CD14-positive monocyte (primary cell): ENCODE measurements at regions not wholly inside any gene's neighbourhood (a gene's known extent, or its start where the extent isn't known, plus 50 kb on each side); places are given as distances from the start of the nearest gene placed in this dataset.

Experiments used
- DNase-seq, 3 donors: peaks; one replicate each; pipeline ENCODE4 v3.0.0-alpha.2; 2011 to 2022
- H2AFZ ChIP-seq: 2 replicates; pipeline ENCODE4 v1.6.0; 2012; ENCODE audit warnings: mild to moderate bottlenecking, low read depth, low read length, inconsistent platforms; ENCODE audit not compliant: insufficient read depth, poor library complexity, severe bottlenecking
- H3K27ac ChIP-seq, 2 donors: 1 replicate in 1 of 2; 2 replicates in 1 of 2; pipeline ENCODE4 v1.5.1; 2012 to 2013; ENCODE audit warnings: low read length in 2 of 2, control low read depth in 1 of 2, inconsistent platforms in 1 of 2, low read depth in 1 of 2, mild to moderate bottlenecking in 1 of 2
- H3K27me3 ChIP-seq, 2 donors: one replicate each; pipeline versions ENCODE4 v1.6.0 to v1.6.1; 2011 to 2013; ENCODE audit warnings: low read length in 2 of 2; ENCODE audit not compliant: control insufficient read depth in 2 of 2, insufficient read depth in 2 of 2
- H3K36me3 ChIP-seq, 2 donors: replicated peaks in 1 of 2; 1 replicate in 1 of 2; 2 replicates in 1 of 2; pipeline versions ENCODE4 v1.5.1 to v1.6.1; 2012 to 2013; ENCODE audit warnings: low read length in 2 of 2, control low read depth in 1 of 2, inconsistent platforms in 1 of 2, mild to moderate bottlenecking in 1 of 2; ENCODE audit not compliant: insufficient read depth in 2 of 2, control insufficient read depth in 1 of 2
- H3K4me1 ChIP-seq, 2 donors: 1 replicate in 1 of 2; 2 replicates in 1 of 2; pipeline versions ENCODE4 v1.5.1 to v1.6.1; 2012 to 2013; ENCODE audit warnings: low read length in 2 of 2, control low read depth in 1 of 2, inconsistent platforms in 1 of 2, mild to moderate bottlenecking in 1 of 2, moderate library complexity in 1 of 2; ENCODE audit not compliant: insufficient read depth in 2 of 2, control insufficient read depth in 1 of 2
- H3K4me2 ChIP-seq: replicated peaks from 2 replicates; pipeline ENCODE3; 2012; ENCODE audit warnings: low read length, moderate library complexity, mild to moderate bottlenecking; ENCODE audit not compliant: poor library complexity, severe bottlenecking; ENCODE audit errors: extremely low read depth
- H3K4me3 ChIP-seq, 3 experiments: fragments of 200-600 bp in 1 of 3; sonication (generic) in 1 of 3; replicated peaks in 1 of 3; 1 replicate in 2 of 3; 2 replicates in 1 of 3; pipeline ENCODE4 v1.5.1; 2011 to 2013; ENCODE audit warnings: low read length in 3 of 3, mild to moderate bottlenecking in 3 of 3, control low read depth in 2 of 3, low read depth in 2 of 3, inconsistent platforms in 1 of 3, moderate library complexity in 1 of 3
- H3K79me2 ChIP-seq: 2 replicates; pipeline ENCODE4 v1.6.0; 2012; ENCODE audit warnings: mild to moderate bottlenecking, control low read depth, inconsistent platforms, low read length, moderate library complexity; ENCODE audit not compliant: insufficient read depth
- H3K9ac ChIP-seq: 2 replicates; pipeline ENCODE4 v1.6.0; 2017; ENCODE audit warnings: low read length, mild to moderate bottlenecking; ENCODE audit not compliant: insufficient read depth, poor library complexity, severe bottlenecking
- H3K9me3 ChIP-seq, 2 donors: replicated peaks in 1 of 2; 1 replicate in 1 of 2; 2 replicates in 1 of 2; pipeline versions ENCODE4 v1.5.1 to v1.6.1; 2012 to 2013; ENCODE audit warnings: low read length in 2 of 2, control low read depth in 1 of 2; ENCODE audit not compliant: control insufficient read depth in 1 of 2, insufficient read depth in 1 of 2
- H4K20me1 ChIP-seq: 2 replicates; pipeline ENCODE4 v1.6.0; 2012; ENCODE audit warnings: mild to moderate bottlenecking, low read length, control low read depth, moderate library complexity; ENCODE audit not compliant: insufficient read depth
- H3K27ac Mint-ChIP-seq, 7 donors: one replicate each; pipeline ENCODE4 v1.8.0; 2020; ENCODE audit warnings: mild to moderate bottlenecking in 7 of 7, mixed read lengths in 7 of 7, moderate library complexity in 6 of 7, inconsistent platforms in 2 of 7
- H3K27me3 Mint-ChIP-seq, 3 donors: one replicate each; pipeline ENCODE4 v1.8.0; 2021 to 2022; ENCODE audit warnings: low read depth in 3 of 3, mild to moderate bottlenecking in 3 of 3, mixed read lengths in 3 of 3, moderate library complexity in 3 of 3, inconsistent platforms in 1 of 3
- H3K36me3 Mint-ChIP-seq, 2 donors: one replicate each; pipeline ENCODE4 v1.8.0; 2020; ENCODE audit warnings: mixed read lengths in 2 of 2, inconsistent platforms in 1 of 2, mild to moderate bottlenecking in 1 of 2
- H3K4me1 Mint-ChIP-seq: one replicate; pipeline ENCODE4 v1.8.0; 2020; ENCODE audit warnings: mild to moderate bottlenecking, mixed read lengths
- H3K4me3 Mint-ChIP-seq, 2 donors: one replicate each; pipeline ENCODE4 v1.8.0; 2020; ENCODE audit warnings: mild to moderate bottlenecking in 2 of 2, mixed read lengths in 2 of 2, moderate library complexity in 1 of 2
- H3K9me3 Mint-ChIP-seq, 7 donors: one replicate each; pipeline ENCODE4 v1.8.0; 2020 to 2022; ENCODE audit warnings: mixed read lengths in 7 of 7, mild to moderate bottlenecking in 6 of 7, moderate library complexity in 6 of 7, inconsistent platforms in 2 of 7
- CTCF ChIP-seq: fragments of 200-600 bp; IDR thresholded peaks from one replicate; pipeline ENCODE4 v1.8.0; 2022; ENCODE audit warnings: antibody characterized with exemption, mild to moderate bottlenecking
- WGBS: methylation state at CpG from one replicate; pipeline ENCODE4 v1.1.5; 2013; ENCODE audit warnings: missing lambda C conversion rate; ENCODE audit not compliant: insufficient coverage; 5-methylcytosine and 5-hydroxymethylcytosine counted together
- intact Hi-C, 2 donors: fragments of 100-400 bp; cut with micrococcal nuclease; formaldehyde crosslinking; loops; one replicate each; pipeline versions ENCODE4 v1.15.0 to v1.15.1; 2023

- Histone ChIP-seq H4K20me1 (no peaks in the 10 kb centered on the region), H3K4me3 (no peak overlapping the region), H3K9me3 (no peaks in the 10 kb centered on the region), H3K9ac (no peak overlapping the region), H2AFZ (peak overlapping the region; percentile 12), H3K79me2 (no peaks in the 10 kb centered on the region), H3K4me2 (peak overlapping the region; percentile 17), H3K27me3 (no peaks in the 10 kb centered on the region), H3K27ac (peak overlapping the region in 1 of 2 donors; percentile 72), H3K36me3 (no peaks in the 10 kb centered on the region), H3K4me1 (peaks cover 40 to 48% of the 10 kb centered on the region in 2 donors)
- peaks cover 46% of the 10 kb centered on the region for H3K4me1 Mint-ChIP-seq
- no peaks in the 10 kb centered on the region for H3K9me3 Mint-ChIP-seq
- peak overlapping the region in 1 of 2 donors; percentile 54 for H3K4me3 Mint-ChIP-seq
- WGBS, result 40% methylated on average over 1 of the region's 1 CpG
- H3K27ac Mint-ChIP-seq, result peak overlapping the region; percentile 73 to 93 (median 84)
- H3K36me3 Mint-ChIP-seq, result peaks cover 3 to 5% of the 10 kb centered on the region in 2 donors
- no peaks in the 10 kb centered on the region for H3K27me3 Mint-ChIP-seq
- no peak for TF ChIP-seq CTCF
- intact Hi-C loops, result loop anchor here (5.0 to 10.0 kb wide), 5 partner anchors 65 to 445 kb away; partner anchors contain the start of gene KLF3 (in 1 of the 2)
- peak; percentile 54 to 59 (median 58) for DNase-seq
These were observed 144.3 kb upstream of the KLF3 start for GRCh38 chr4:38519666-38520065.

- Histone ChIP-seq H3K9ac (no peak overlapping the region), H3K4me1 (peaks cover 60 to 78% of the 10 kb centered on the region in 2 donors), H3K27ac (peak overlapping the region; percentile 74 to 92), H3K4me3 (peak overlapping the region in 1 of 3 experiments; percentile 51), H3K27me3 (no peaks in the 10 kb centered on the region), H3K9me3 (no peaks in the 10 kb centered on the region), H3K36me3 (no peaks in the 10 kb centered on the region), H2AFZ (no peak overlapping the region), H3K4me2 (peak overlapping the region; percentile 68), H3K79me2 (no peaks in the 10 kb centered on the region), H4K20me1 (no peaks in the 10 kb centered on the region)
- peak overlapping the region; percentile 16 to 79 for H3K4me3 Mint-ChIP-seq
- H3K27me3 Mint-ChIP-seq, result peaks cover 0 to 4% (median 0%) of the 10 kb centered on the region in 3 donors
- peak overlapping the region; percentile 96 to 98 (median 97) for H3K27ac Mint-ChIP-seq
- no peaks in the 10 kb centered on the region for H3K9me3 Mint-ChIP-seq
- intact Hi-C loops, result loop anchor here (5.0 to 10.0 kb wide), 5 partner anchors 62 to 448 kb away; partner anchors contain the start of gene KLF3 (in 1 of the 2)
- no peak for TF ChIP-seq CTCF
- DNase-seq, result peak; percentile 31 to 46 (median 45)
- H3K36me3 Mint-ChIP-seq, result peaks cover 7 to 13% of the 10 kb centered on the region in 2 donors
- 41% methylated on average over 5 of the region's 5 CpGs for WGBS
- H3K4me1 Mint-ChIP-seq, result peaks cover 74% of the 10 kb centered on the region
These were observed 140.9 kb upstream of the KLF3 start for GRCh38 chr4:38523054-38523453.
